Erythroblast (primary cell): ENCODE measurements at regions not wholly inside any gene's neighbourhood (a gene's known extent, or its start where the extent isn't known, plus 50 kb on each side); places are given as distances from the start of the nearest gene placed in this dataset.

Experiments
- GATA1 ChIP-seq: IDR thresholded peaks from 2 replicates; pipeline ENCODE4 v1.6.1; 2011; ENCODE audit warnings: low read depth, mild to moderate bottlenecking, control low read depth, low read length, moderate library complexity
- POLR2A ChIP-seq: IDR thresholded peaks from 2 replicates; pipeline ENCODE4 v1.6.1; 2011; ENCODE audit warnings: mild to moderate bottlenecking, low read length

- TF ChIP-seq POLR2A (no peak), GATA1 (no peak)
Observed at GRCh38 chrX:131725001-131725654, 181.3 kb downstream of the OR13H1 start.
